ENCODE measurements at regions not wholly inside any gene's neighbourhood (a gene's known extent, or its start where the extent isn't known, plus 50 kb on each side); places are given as distances from the start of the nearest gene placed in this dataset.
"Not testable (repeated sequence)": the region's sequence is repeated elsewhere in the genome, so short reads cannot be mapped to it uniquely, and the experiment has no call there.

DNA sequence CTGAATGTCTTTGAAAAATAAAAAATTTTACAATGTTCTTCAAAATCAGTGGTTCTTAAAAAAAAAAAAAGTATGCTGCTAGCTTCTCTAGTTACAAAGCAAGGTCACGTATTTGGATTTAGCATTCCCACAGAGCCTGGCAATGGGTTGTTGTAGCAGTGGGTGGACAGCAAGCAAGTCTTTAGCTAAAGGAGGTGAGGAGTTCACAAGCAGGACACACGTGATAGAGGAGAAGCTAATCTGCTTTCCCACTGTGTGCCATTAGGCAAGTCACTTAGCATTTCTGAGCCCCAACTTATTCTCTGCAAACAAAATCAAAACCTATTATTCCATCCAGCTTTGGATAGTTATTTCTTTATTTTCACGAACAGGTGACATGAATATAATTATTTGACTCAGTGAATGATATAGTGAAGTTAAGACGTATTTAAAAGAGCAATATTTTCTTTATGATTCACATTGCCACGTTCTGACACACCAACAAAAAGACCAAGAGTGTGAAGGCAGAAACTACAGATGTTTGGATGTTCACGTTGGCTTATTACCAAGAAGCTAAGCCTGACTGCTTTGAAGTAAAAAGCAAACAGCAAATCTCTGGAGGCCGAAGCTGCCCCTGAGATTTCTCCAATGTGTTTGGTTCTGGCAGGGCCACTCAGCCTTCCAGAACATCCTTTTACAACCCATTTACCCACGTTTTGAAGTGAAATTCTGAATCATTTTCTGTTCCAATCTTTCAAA lies 612.1 kb upstream of the CDH6 start:
- no peak for DNase-seq

DNA sequence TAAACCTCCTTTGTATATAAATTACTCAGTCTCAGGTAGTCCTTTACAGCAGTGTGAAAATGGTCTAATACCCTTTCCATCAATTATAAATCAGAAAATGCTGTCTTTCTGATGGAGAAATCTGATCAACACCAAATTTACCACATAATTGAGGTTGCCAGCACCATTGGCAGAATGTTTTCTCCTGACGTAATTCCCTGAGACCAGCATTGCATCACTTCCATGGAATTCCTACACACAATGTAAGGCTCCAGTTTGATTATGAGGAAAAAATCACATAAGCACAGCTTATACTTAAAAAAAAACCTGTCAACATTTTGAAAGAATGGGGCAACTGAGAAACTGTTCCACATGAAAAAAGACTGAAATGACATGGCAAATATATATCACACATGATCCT lies 618.7 kb upstream of the CDH6 start:
- no peak for DNase-seq

DNA sequence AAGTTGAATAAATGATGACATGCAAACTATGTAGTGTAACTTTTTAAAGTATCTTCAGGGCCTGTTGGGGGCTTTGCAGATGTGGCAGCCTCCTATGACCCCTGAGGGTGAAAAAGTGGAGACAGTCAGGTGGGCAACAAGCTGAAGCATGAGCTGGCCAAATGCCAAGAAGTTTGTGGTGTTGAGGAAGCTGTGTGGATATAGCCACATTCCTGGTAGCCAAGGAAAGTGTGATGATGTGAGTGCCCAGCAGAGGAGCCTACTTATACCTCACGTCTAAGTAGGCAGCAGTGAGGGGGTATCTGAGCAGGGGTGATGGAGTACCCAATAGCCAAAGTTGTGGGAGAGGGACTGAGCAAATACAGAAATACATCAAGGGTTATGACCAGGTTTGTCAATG lies 621.2 kb upstream of the CDH6 start:
- no peak for DNase-seq

DNA sequence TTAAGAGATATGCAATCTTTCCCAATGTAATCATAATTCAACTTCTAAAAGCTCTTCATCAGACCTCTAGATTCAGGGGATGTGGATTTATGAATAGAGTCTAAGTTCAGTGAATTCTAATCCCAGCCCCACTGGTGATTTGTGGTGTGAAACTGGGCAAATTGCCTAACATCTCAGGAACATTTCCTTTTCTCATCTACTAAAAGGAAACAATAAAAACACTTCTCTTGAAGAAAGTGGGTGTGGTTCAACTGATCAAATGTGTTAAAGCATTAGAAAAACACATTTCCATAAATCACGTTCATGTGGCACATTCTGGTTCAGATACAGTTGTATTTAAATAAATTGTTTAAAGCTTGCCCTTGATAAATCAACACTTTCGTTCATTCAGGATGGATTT lies 631.7 kb upstream of the CDH6 start:
- DNase-seq, result no peak

DNA sequence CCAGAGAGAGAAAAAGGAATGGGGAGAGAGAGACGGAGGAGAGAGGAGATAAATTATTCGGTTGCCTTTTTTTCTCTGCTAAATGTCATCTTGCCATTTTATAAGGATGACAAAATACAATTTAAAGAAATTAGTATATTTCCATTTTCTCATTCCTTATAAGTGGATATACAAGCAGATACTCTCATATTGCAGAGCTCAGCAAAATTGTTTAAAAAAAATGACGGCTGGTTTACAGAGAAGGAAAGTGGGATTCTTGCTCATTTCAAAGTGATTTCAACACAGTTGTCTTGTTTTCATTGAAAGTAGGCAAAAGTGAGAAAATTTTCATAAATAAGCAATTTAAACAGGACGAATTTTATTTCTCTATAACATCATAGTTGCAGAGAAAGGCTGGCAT lies 641.9 kb upstream of the CDH6 start:
- DNase-seq, result no peak

DNA sequence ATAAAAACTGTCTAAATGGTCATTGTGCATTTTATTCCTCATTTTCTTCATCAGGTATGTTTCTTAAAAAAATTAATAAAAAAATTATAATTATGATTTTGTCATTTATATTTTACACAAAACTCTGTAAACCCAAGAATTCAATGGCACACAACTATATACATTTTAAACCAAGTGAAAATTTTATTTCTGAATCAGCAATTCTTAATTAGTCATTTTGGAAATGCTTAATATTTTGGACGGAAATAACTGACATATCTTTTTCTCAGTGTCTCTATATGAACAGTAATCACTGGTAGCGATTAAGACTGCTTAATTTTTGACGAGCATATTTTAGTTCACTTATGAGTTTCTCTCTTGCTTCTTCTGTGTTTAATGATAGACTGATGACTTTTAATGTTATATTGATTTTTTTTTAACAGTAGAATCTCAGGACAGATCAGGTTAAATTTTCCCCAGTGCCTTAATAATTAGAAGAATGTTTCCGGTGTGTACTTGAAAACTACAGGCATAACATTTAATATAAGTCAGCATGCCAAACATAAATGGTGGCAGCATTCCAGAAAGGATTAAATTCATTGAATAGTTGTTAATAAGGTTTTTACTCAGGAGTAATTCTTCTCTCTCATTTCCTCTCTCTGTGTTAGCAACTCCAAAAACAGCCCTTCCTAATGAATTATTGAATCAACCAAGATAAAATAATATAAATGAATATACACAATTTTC lies 644.7 kb upstream of the CDH6 start:
- no peak for DNase-seq

DNA sequence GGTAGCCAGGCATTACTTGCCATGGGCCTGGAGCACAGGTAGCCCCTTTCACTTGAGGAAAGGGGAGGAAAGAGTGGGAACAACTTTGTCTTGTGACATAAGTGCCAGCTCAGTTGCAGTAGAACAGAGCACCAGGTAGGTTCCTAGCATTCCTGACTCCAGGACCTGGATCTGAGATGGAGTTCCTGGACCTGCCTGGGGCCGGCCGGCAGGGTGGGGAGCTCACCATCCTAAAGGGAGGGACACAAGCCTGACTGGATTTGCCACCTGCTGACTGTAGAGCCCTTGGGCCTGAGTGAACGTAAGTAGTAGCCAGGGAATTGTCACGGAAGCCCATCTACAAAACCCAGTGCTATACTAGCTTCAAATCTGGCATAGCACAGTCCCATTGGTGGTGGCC lies 653.3 kb upstream of the CDH6 start:
- no peak for DNase-seq

DNA sequence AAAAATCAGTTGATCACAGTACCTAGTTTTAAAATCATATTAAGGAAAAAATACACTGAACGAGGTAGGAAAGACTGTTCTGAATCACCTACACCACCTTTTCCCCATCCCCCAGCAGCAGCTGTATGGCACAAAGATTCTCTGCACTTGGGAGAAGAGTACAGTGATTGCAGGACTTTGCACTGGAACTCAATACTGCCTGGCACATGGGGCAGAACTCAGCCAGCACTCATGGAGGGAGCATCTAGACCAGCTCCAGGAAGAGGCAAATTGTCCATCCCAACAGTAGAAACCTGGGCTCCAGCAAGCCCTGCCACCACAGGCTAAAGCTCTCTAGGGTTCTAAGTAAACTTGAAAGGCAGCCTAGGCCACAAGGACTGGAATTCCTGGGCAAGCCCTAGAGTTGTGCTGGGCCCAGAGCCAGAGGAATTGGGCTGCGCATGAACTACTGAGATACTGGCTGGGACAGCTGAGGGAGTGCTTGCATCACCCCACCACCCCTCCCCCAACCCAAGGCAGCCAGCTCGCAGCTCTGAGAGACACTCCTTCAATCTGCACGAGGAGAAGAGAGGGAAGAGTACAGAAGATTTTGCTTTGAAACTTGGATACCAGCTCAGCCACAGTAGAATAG lies 654.4 kb upstream of the CDH6 start:
- no peak for DNase-seq

DNA sequence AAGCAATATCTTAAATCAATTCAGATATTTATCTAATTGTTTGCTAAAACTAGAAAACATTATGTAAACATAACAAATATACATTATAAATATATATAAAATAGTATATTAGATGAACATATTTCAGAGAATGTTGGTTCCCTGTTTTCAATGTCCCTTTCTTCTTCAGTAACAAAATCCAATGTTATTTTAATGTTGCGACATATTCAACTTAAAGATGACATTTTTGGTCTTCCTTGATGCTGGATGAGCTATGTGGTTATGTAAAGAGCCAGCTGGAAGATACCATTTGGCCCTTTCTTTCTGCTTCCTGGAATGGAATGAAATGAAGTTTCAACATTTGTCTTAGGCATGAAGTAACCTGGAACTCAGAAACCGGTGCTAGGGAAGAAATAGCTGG lies 668.1 kb upstream of the CDH6 start:
- DNase-seq, result no peak

DNA sequence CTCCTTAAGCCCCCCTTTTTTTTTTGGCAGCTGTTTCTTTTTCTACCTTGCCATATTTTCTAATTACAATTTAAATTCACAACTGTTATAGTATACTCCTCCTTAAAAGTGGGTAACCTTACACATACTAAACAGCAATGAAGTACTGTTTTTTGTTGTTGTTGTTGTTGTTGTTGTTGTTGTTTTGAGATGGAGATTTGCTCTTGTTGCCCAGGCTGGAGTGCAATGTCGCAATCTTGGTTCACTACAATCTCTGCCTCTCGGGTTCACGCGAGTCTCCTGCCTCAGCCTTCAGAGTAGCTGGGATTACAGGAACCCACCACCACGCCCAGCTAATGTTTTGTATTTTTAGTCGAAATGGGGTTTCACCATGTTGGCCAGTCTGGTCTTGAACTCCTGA lies 669.1 kb upstream of the CDH6 start:
- DNase-seq, result no peak

DNA sequence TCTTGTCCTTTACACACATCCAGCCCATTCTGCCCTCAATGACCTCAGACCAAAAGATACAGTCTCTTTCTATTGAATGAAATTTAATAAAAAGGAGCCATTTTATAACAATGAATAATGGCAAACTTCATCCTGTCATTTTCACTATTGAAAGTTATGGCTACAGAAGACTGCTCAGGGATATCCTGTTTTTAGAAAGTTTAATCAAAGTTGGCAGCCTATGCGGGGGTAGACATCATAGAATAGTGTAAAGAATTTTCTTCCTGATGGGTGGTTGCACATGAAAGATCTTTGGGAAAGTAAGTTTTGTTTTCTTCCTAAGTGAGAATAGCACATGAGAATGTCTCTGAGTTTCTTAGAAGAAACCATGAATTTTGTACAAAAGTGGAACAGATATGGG lies 670.4 kb upstream of the CDH6 start:
- no peak for DNase-seq

DNA sequence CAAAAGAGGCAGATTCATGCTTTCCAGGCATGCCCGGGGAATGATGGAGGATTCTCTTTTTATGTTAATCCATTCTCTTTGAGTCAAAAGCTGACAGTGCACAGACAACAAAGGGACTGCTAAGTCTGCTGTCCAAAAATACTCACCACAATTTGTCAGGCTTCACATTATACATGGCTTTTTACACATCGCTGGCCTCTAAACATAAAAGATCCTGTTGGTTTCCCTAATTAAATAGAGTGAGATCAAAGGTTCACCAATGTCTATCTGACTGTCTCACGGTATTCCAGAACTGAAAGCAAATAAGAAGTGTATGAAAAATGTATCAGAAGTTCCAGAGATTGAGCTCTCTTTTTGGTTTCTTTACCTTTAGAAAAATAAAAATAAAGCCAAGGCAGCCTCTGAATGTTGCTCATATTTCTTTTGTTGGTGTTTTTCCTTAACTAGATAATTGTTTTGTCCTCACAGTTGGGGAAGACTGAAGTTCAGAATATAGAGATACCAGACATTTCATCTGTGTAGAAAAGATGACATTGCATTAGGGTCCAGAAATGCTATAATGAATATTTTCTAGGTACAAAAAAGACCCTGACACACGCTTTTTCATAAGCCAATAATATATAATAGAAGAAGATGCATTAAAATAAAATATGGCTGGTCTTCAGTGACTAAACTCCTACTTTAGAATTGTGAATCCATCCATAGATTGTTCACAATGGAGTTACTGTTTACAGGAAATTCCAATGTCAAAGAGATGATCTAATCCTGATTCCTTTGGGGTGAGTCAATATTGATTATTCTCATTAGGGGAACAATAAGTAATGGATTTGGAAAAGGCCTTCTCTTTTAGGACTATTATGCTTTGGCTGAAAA lies 688.2 kb upstream of the CDH6 start:
- DNase-seq, result no peak

DNA sequence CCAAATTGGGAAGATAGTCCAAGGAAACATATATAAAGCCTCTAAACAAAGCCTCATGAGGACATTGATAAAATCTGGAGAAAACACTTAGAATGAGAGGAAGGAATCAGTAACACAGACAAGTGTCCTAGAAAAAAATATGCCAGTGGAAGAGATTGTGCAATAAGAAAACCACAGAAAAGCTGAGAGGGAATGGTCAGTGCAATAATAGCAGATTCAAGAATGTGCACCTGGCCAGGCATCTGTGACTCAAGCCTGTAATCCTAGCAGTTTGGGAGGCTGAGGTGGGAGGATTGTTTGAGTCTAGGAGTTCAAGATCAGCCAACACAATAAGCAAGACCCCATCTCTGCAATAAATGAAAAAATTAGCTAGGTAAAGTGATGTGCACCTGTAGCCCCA lies 691.2 kb upstream of the CDH6 start:
- no peak for DNase-seq

DNA sequence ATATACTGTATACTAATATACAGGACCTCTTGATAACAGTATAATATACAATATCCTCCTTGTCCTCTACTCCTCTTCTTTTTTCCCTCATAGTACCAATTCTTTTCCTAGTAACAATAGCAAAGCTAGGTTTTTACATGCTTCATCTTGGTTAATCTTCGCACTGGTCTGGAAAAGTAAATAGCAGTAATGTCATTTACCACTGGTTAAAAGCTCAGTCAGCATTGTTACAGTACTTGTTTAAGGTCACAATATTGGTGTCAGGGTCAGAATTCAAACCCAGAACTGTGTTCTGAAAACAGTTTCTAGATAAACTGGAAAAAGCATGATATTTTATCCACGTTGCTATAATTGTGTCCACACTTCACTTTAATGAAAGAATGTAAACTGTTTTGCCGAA lies 692.4 kb upstream of the CDH6 start:
- no peak for DNase-seq

DNA sequence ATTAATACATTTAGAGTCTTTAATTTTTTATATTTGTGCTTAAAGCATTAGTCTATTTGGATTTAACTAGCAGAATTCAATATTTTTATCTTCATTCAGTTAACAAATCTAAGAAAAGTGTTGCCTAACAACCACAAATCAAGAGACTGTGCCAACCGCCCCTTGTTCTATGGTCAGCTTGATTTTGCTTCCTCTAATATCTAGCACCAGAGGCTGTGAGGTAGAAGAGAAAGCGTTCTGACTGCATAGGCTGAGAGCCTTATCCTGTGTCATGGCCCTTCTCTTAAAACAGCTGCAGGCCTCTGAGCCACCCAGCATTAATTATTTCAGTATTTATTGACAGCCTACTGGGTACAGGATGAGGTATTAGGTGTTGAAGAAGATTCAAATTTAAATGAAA lies 693.0 kb upstream of the CDH6 start:
- no peak for DNase-seq

DNA sequence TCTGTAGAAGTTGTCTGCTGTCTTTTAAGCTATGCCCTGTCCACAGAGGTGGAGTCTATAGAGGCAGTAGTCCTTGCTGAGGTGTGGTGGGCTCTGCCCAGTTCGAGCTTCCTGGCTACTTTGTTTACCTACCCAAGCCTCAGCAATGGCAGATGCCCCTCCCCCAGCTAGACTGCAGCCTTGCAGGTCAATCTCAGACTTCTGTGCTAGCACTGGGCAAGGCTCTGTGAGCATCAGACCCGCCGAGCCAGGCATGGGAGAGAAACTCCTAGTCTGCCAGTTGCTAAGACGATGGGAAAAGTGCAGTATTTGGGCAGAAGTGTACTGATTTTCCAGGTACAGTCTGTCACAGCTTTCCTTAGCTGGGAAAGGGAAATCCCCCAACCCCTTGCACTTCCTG lies 694.1 kb upstream of the CDH6 start:
- DNase-seq, result no peak

DNA sequence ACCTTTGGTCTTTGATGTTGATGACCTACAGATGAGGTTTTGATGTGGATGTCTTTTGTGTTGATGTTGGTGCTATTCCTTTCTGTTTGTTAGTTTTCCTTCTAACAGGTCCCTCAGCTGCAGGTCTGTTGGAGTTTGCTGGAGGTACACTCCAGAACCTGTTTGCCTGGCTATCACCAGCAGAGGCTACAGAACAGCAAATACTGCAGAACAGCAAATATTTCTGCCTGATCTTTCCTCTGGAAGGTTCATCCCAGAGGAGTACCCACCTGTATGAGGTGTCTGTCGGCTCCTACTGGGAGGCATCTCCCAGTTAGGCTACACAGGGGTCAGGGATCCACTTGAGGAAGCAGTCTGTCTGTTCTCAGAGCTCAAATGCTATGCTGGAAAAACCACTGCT lies 694.5 kb upstream of the CDH6 start:
- DNase-seq, result no peak

DNA sequence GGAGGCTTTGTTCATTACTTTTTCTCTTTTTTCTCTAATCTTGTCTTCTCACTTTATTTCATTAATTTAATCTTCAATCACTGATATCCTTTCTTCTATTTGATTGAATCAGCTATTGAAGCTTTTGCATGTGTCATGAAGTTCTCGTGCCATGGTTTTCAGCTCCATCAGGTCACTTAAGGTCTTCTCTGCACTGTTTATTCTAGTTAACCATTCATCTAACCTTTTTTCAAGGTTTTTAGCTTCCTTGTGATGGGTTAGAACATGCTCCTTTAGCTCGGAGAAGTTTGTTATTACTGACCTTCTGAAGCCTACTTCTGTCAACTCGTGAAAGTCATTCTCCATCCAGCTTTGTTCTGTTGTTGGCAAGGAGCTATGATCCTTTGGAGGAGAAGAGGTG lies 695.0 kb upstream of the CDH6 start:
- not testable (repeated sequence) for DNase-seq

DNA sequence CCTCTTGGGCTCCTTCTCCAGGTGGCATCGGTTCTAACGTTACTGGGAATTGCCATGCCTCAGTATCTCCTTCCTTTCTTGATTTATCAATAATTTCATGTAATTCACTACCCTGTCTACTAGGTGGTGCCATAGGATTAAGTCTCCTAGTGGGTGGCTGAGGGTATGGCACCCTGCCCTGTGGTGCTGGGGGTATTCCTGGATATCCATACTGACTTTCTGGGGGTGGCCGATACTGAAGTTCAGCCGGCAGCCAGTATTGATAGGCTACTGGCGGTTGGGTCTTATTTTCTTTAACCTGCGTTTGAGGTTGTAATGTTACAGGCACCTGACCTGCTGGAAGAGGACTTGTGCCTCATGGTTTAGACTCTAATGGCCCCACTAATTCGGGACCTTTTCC lies 699.4 kb upstream of the CDH6 start:
- DNase-seq, result not testable (repeated sequence)

DNA sequence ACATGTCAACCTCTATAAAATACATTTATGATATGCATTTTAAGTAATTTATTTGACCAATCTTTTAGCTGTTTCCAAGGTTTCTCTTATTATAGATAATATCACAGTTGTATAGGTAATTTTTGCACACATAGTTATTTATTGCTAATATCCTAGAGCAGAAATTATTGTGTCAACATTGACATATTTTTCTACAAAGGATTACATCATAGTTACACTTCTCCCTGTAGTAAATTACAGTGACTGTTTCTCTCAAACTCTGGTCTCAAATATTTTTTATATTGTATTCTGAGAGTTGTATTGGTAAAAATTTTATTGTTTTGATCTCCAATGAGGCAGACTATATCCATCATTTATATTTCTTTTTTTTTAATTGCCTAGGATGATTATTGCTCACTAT lies 714.4 kb upstream of the CDH6 start:
- DNase-seq, result no peak

DNA sequence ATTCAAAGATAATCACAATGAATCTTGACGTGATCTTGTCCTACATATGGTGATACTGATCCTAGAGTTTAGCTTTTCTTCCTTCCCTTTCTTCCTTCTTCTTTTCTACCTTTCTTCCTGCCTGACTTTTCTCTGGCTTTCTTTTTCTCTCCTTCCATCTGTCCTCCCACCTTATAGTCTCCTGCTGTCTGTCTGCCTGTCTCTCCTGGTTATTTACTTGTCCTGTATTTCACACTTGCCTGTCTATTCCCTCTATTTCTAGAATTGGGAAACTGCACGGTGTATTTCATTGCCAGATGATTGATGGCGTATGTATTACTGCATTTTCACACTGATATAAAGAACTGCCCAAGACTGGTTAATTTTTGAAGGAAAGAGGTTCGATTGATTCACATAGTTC lies 718.1 kb upstream of the CDH6 start:
- DNase-seq, result no peak

DNA sequence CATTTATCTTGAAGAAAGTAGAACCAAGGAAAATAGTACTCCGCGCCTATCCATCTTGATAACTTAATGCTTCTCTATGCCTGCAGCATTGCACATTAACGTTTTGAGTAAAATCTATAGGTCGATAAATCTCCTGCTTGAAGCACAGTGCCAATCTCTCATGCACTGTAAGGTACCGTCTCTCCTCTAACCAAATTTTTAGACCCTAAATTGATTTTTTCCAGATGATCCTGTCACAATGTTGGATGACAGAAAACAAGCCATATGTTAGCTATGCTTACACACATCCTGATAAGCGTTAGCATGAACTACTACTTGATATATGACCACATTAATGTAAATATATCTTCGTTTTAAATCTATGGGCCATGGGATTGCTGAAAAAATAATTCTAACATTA lies 723.8 kb upstream of the CDH6 start:
- no peak for DNase-seq

DNA sequence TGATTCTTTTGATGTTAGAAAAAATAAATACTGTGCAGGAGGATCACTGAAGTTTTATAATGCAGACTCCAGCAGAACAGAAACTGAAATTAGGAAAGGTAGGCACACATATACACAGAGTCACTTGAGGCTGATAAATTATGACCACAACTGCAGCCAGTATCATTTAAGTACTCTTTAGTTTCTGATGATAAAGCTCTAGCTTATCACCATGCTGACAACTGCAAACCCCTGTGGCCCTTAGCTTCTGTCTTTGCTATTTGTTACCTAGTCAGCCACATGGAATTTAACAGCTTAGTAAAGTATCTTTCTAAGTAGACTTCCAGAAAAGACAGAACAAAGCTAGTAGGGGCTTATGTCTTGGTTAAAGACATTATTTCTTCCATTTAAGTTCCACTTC lies 734.8 kb upstream of the CDH6 start:
- DNase-seq, result no peak
